Body of pancreas (tissue), 4 donors: ENCODE measurements at regions not wholly inside any gene's neighbourhood (a gene's known extent, or its start where the extent isn't known, plus 50 kb on each side); places are given as distances from the start of the nearest gene placed in this dataset.

Source experiments
- POLR2A ChIP-seq, 3 donors: fragments of 450-650 bp; IDR thresholded peaks; one replicate each; pipeline ENCODE4 v1.6.1; 2016; ENCODE audit warnings: antibody characterized with exemption in 3 of 3, mild to moderate bottlenecking in 2 of 3
- TF ChIP-seq, protein P1 (sequence below), 7 experiments: fragments of 450-650 bp in 4 of 7; fragments of 200-600 bp in 3 of 7; sonication (generic) in 3 of 7; IDR thresholded peaks; one replicate each; pipeline ENCODE4 v1.5.1; 2016 to 2019; ENCODE audit warnings: antibody characterized with exemption in 7 of 7

GRCh38 chr5:93845376-93845775 is 104.0 kb upstream of the POU5F2 start:
- TF ChIP-seq, protein P1, sequence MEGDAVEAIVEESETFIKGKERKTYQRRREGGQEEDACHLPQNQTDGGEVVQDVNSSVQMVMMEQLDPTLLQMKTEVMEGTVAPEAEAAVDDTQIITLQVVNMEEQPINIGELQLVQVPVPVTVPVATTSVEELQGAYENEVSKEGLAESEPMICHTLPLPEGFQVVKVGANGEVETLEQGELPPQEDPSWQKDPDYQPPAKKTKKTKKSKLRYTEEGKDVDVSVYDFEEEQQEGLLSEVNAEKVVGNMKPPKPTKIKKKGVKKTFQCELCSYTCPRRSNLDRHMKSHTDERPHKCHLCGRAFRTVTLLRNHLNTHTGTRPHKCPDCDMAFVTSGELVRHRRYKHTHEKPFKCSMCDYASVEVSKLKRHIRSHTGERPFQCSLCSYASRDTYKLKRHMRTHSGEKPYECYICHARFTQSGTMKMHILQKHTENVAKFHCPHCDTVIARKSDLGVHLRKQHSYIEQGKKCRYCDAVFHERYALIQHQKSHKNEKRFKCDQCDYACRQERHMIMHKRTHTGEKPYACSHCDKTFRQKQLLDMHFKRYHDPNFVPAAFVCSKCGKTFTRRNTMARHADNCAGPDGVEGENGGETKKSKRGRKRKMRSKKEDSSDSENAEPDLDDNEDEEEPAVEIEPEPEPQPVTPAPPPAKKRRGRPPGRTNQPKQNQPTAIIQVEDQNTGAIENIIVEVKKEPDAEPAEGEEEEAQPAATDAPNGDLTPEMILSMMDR (IDR thresholded peaks at IDR 0.05) = no peak
- TF ChIP-seq POLR2A (IDR thresholded peaks at IDR 0.05) = no peak
